ENCODE measurements at regions not wholly inside any gene's neighbourhood (a gene's known extent, or its start where the extent isn't known, plus 50 kb on each side); places are given as distances from the start of the nearest gene placed in this dataset.

DNA sequence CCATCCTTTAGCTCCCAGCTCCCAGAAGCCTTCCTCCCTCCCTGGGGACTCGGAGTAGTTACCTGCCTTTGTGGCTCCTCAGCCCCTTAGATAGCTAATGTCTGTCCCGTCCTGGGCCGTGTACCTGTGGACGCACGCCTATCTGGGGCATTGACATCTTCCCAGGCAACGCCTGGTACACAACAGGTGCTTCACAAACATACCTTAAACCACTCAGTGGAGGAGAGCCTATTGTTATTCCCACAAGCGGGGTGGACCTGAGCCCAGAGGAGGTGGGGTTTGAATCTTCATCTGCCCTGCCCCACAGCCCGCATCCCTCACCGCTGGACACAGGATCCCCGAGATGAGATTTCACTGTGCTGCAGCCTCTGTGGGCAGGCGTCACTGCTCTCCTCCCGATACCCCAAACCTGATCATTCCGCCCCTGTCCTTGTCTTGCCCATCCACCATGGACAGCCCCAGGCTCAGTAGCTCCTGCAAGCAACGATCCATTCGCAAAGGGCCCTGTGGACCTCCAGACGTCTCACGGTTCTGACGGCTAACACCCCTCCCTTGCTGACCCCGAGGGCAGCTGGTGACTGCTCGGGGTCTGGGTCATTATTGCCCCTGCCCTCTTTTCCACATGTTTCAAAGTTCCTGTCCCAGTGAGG lies 73.8 kb upstream of the SHISAL1 start:
- dilution Hi-C loops (cut with MboI; ENCODE audit: extremely low pct_ligation_motif_present, low sequenced_read_pairs): no loop called here
- no peaks in the 10 kb centered on the region for H3K36me3 ChIP-seq (ENCODE audit: control insufficient read depth in 2 of 2, extremely low read depth in 1 of 2, insufficient read depth in 2 of 2, low read length in 2 of 2)

More for the DNA sequence above, 73.8 kb upstream of the SHISAL1 start:
- TF ChIP-seq EZH2 (IDR thresholded peaks at IDR 0.05; ENCODE audit: borderline replicate concordance, low read depth, low read length, severe bottlenecking): no peak
- no peak for TF ChIP-seq POLR2AphosphoS5 (IDR thresholded peaks at IDR 0.05; ENCODE audit: insufficient read depth, low read depth, low read length)
- TF ChIP-seq JUN (IDR thresholded peaks at IDR 0.05; ENCODE audit: borderline replicate concordance, insufficient read depth, insufficient read length, low read depth): no peak
- no peak for TF ChIP-seq FOS (IDR thresholded peaks at IDR 0.05; ENCODE audit: borderline replicate concordance, insufficient read depth, low read length)
- TF ChIP-seq MYC (IDR thresholded peaks at IDR 0.05; ENCODE audit: low read depth, low read length): no peak
- TF ChIP-seq POLR2A (IDR thresholded peaks at IDR 0.05; ENCODE audit: low read depth, low read length): no peak
- TF ChIP-seq, protein P1, sequence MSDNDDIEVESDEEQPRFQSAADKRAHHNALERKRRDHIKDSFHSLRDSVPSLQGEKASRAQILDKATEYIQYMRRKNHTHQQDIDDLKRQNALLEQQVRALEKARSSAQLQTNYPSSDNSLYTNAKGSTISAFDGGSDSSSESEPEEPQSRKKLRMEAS (IDR thresholded peaks at IDR 0.05; ENCODE audit: insufficient read depth, insufficient read length): no peak
- TF ChIP-seq GATA2 (IDR thresholded peaks at IDR 0.05; ENCODE audit: insufficient read depth, insufficient read length, low read depth, low read length): no peak
- TF ChIP-seq, protein P2, sequence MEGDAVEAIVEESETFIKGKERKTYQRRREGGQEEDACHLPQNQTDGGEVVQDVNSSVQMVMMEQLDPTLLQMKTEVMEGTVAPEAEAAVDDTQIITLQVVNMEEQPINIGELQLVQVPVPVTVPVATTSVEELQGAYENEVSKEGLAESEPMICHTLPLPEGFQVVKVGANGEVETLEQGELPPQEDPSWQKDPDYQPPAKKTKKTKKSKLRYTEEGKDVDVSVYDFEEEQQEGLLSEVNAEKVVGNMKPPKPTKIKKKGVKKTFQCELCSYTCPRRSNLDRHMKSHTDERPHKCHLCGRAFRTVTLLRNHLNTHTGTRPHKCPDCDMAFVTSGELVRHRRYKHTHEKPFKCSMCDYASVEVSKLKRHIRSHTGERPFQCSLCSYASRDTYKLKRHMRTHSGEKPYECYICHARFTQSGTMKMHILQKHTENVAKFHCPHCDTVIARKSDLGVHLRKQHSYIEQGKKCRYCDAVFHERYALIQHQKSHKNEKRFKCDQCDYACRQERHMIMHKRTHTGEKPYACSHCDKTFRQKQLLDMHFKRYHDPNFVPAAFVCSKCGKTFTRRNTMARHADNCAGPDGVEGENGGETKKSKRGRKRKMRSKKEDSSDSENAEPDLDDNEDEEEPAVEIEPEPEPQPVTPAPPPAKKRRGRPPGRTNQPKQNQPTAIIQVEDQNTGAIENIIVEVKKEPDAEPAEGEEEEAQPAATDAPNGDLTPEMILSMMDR (IDR thresholded peaks at IDR 0.05; ENCODE audit: extremely low read depth in 1 of 2, insufficient read depth in 1 of 2, low read depth in 1 of 2, low read length in 2 of 2): no peak
- no peak overlapping the region for H3K4me3 ChIP-seq (replicated peaks in 1 of 3; ENCODE audit: insufficient read depth in 1 of 3, low read depth in 1 of 3, low read length in 3 of 3)
- H3K27ac ChIP-seq (ENCODE audit: insufficient read depth, low read depth, low read length): no peak overlapping the region
- ChIA-PET CTCF (interaction anchor here (0.9 to 1.0 kb wide), 2 partner anchors 9 to 26 kb away, joined by 3 to 4 read pairs; no protein-coding TSS in a partner anchor), POLR2A (no interaction called here)
- no peak overlapping the region for H3K9ac ChIP-seq (replicated peaks; ENCODE audit: extremely low read depth, insufficient read depth, low read length)
- no peaks in the 10 kb centered on the region for H3K9me3 ChIP-seq (replicated peaks; ENCODE audit: control insufficient read depth, insufficient read depth, low read length)
- DNase-seq (ENCODE audit: low read depth, low spot score) (no peak), FAIRE-seq (no peak)
- no peaks in the 10 kb centered on the region for H4K20me1 ChIP-seq (replicated peaks; ENCODE audit: control insufficient read depth, extremely low read depth, insufficient read depth, low read length)
- BruUV-seq (replicated peaks): no TSS peak
- no peak overlapping the region for H3K4me2 ChIP-seq (ENCODE audit: insufficient read depth, low read length)
- H2AFZ ChIP-seq (ENCODE audit: low read depth, low read length): no peak overlapping the region
- intact Hi-C loops (cut with micrococcal nuclease): no loop called here
- no peaks in the 10 kb centered on the region for H3K4me1 ChIP-seq (ENCODE audit: control insufficient read depth, extremely low read depth, insufficient read depth, low read length)
- no peaks in the 10 kb centered on the region for H3K79me2 ChIP-seq (ENCODE audit: control insufficient read depth, insufficient read depth, low read length)
- H3K27me3 ChIP-seq (ENCODE audit: control insufficient read depth in 2 of 2, insufficient read depth in 2 of 2, low read length in 2 of 2): no peaks in the 10 kb centered on the region
- H3K9me1 ChIP-seq (replicated peaks; ENCODE audit: control insufficient read depth, extremely low read depth, insufficient read depth, low read length): no peaks in the 10 kb centered on the region

All from endothelial cell of umbilical vein (primary cell).